ENCODE measurements at regions not wholly inside any gene's neighbourhood (a gene's known extent, or its start where the extent isn't known, plus 50 kb on each side); places are given as distances from the start of the nearest gene placed in this dataset.

DNA sequence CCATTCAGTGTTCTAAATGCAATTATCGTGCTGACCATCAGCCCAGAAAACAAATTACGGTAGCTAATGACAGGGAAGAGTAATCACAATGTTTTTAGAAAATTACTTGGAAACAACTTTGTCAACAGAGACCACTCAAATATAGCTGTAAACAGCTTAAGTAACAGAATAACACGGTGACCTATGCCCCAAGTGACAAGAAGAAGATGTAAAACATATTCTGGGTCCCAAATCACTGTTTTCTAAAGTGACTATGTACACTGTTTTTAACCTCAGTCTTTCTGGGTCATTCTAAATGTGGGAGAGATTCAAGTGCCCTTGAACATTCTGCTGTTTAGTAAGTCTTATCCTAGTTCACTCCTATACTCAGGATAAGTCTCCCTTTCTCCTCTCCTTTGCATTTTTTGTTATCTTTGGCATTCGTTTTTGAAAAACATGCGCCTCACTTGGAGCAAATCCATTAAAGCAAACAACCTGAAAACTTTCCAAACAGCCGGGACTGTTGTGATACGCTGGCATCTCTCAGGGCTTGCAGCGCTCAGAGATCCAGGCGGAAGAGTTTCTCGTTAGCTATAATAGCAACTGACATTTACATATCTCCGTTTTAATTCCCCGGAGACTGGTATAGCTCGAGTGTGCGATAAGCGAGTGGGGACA is 114.5 kb upstream of the SOX4 start:
- ATAC-seq: no peak
- DNase-seq: peak; percentile 26 to 51 (median 44)
- Histone ChIP-seq H3K27ac (peak overlapping the region in 1 of 4 donors; percentile 0), H3K27me3 (no peaks in the 10 kb centered on the region), H3K4me1 (peaks cover 21% of the 10 kb centered on the region), H3K4me3 (no peak overlapping the region), H3K9me3 (no peaks in the 10 kb centered on the region), H3K36me3 (replicated peaks in 1 of 2; ENCODE audit: insufficient read depth in 1 of 2, low read depth in 2 of 2) (no peaks in the 10 kb centered on the region)
- 26% methylated on average over 15 of the region's 15 CpGs for WGBS, 2 donors
- TF ChIP-seq POLR2A (IDR thresholded peaks at IDR 0.05): no peak
- TF ChIP-seq, protein P1, sequence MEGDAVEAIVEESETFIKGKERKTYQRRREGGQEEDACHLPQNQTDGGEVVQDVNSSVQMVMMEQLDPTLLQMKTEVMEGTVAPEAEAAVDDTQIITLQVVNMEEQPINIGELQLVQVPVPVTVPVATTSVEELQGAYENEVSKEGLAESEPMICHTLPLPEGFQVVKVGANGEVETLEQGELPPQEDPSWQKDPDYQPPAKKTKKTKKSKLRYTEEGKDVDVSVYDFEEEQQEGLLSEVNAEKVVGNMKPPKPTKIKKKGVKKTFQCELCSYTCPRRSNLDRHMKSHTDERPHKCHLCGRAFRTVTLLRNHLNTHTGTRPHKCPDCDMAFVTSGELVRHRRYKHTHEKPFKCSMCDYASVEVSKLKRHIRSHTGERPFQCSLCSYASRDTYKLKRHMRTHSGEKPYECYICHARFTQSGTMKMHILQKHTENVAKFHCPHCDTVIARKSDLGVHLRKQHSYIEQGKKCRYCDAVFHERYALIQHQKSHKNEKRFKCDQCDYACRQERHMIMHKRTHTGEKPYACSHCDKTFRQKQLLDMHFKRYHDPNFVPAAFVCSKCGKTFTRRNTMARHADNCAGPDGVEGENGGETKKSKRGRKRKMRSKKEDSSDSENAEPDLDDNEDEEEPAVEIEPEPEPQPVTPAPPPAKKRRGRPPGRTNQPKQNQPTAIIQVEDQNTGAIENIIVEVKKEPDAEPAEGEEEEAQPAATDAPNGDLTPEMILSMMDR (IDR thresholded peaks at IDR 0.05): no peak
- intact Hi-C loops (cut with DNase I): no loop called here

DNA sequence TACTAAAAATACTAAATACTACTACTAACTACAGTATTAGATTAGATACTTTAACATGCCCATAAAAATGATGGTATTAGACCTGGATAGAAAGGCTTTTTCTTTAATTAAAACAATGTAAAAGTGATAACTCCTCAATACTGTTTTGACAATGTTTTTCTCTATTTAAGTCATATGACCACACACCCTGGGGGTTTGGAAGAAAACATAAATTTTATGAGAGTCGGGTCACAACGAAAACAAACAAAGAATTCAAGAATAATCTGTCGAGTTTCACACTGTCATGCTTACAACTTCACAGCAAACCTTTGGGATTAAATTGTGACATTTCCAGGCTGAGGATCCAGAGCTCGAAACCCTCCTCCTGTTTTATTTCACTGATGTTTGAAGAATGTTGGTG is 107.4 kb upstream of the SOX4 start:
- Histone ChIP-seq H3K4me3 (no peak overlapping the region), H3K27me3 (no peaks in the 10 kb centered on the region), H3K27ac (no peak overlapping the region), H3K36me3 (replicated peaks in 1 of 2; ENCODE audit: insufficient read depth in 1 of 2, low read depth in 2 of 2) (no peaks in the 10 kb centered on the region), H3K9me3 (no peaks in the 10 kb centered on the region), H3K4me1 (no peaks in the 10 kb centered on the region)
- 60 to 80% methylated on average over 4 of the region's 4 CpGs for WGBS, 2 donors
- ATAC-seq (no peak), DNase-seq (no peak)
- TF ChIP-seq, protein P1 (IDR thresholded peaks at IDR 0.05): no peak
- TF ChIP-seq POLR2A (IDR thresholded peaks at IDR 0.05): no peak
- intact Hi-C loops (cut with DNase I): no loop called here

DNA sequence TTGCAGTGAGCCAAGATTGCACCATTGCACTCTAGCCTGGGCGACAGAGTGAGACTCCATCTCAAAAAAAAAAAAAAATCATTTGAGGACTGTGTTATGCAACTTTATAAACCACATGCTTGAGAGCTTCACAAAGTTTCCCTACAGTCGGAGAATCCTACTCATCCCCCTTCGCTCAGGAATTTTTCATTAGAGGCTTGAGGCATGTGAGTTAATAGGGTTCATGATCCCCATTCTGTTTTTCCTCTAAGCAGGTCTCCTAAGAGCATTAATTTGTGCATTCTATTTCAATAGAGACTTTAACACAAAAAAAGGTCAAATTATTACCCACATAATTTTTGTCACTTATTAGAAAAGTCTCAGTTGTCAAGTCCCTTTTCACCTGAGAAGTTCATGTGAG is 103.7 kb upstream of the SOX4 start:
- DNase-seq (no peak), ATAC-seq (no peak)
- intact Hi-C loops (cut with DNase I): no loop called here
- H3K9me3 ChIP-seq: no peaks in the 10 kb centered on the region
- TF ChIP-seq POLR2A (IDR thresholded peaks at IDR 0.05): no peak
- TF ChIP-seq, protein P1 (IDR thresholded peaks at IDR 0.05): no peak
- no peaks in the 10 kb centered on the region for H3K4me1 ChIP-seq
- H3K27me3 ChIP-seq: no peaks in the 10 kb centered on the region
- 87 to 93% methylated on average over 3 of the region's 3 CpGs for WGBS, 2 donors
- H3K4me3 ChIP-seq: no peak overlapping the region
- no peak overlapping the region for H3K27ac ChIP-seq
- no peaks in the 10 kb centered on the region for H3K36me3 ChIP-seq (replicated peaks in 1 of 2; ENCODE audit: insufficient read depth in 1 of 2, low read depth in 2 of 2)

DNA sequence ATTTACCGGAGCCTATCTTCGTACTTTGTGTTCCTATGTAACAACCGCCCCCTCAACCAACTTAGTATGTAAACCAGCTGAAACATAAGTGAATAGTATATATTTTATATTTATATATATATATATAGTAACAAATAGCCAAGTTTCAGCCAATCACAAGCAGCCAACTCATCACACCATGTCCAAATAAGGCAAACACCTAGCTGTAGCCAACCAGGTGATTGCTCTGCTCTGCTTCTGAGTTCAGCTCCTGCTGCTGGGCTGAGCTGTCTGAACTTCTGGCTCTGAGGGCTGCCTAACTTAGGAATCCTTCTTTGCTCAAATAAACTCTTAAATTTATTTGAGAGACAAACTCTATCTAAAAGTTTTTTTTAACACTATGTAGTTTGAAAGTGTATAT is 101.6 kb upstream of the SOX4 start:
- H3K4me3 ChIP-seq: no peak overlapping the region
- intact Hi-C loops (cut with DNase I): no loop called here
- H3K4me1 ChIP-seq: no peaks in the 10 kb centered on the region
- DNase-seq (no peak), ATAC-seq (no peak)
- no peaks in the 10 kb centered on the region for H3K27me3 ChIP-seq
- H3K9me3 ChIP-seq: no peaks in the 10 kb centered on the region
- no peaks in the 10 kb centered on the region for H3K36me3 ChIP-seq (replicated peaks in 1 of 2; ENCODE audit: insufficient read depth in 1 of 2, low read depth in 2 of 2)
- no peak for TF ChIP-seq POLR2A (IDR thresholded peaks at IDR 0.05)
- TF ChIP-seq, protein P1 (IDR thresholded peaks at IDR 0.05): no peak
- no peak overlapping the region for H3K27ac ChIP-seq
- 94 to 97% methylated on average over 3 of the region's 3 CpGs for WGBS, 2 donors

DNA sequence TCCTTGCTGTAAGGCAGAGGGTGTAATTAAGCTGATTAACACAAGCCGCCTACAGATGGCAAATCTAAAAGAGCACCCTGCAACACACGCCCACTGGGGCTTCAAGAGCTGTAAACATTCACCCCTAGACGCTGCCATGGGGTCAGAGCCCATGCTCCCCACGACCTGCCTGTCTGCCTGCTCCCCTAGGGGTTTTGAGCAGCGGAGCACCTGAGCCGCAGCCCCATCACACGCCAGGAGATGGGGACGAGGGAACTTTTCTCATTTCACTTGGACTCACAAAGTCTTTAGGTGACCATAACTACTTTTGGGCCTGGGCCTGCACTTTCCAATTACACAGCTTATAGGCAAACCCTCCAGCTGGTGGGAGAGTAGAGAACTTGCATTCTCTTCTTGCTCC is 99.0 kb upstream of the SOX4 start:
- intact Hi-C loops (cut with DNase I): no loop called here
- no peaks in the 10 kb centered on the region for H3K36me3 ChIP-seq (replicated peaks in 1 of 2; ENCODE audit: insufficient read depth in 1 of 2, low read depth in 2 of 2)
- no peak overlapping the region for H3K4me3 ChIP-seq
- TF ChIP-seq POLR2A (IDR thresholded peaks at IDR 0.05): no peak
- TF ChIP-seq, protein P1 (IDR thresholded peaks at IDR 0.05): no peak
- no peak for ATAC-seq
- no peaks in the 10 kb centered on the region for H3K9me3 ChIP-seq
- no peak overlapping the region for H3K27ac ChIP-seq
- no peak for DNase-seq
- peaks cover 2% of the 10 kb centered on the region for H3K4me1 ChIP-seq
- 82 to 96% methylated on average over 8 of the region's 8 CpGs for WGBS, 2 donors
- no peaks in the 10 kb centered on the region for H3K27me3 ChIP-seq

Data from body of pancreas (tissue), 4 donors.